DND-41 (cell line): ENCODE measurements at regions not wholly inside any gene's neighbourhood (a gene's known extent, or its start where the extent isn't known, plus 50 kb on each side); places are given as distances from the start of the nearest gene placed in this dataset.

Experiments used
- CTCF ChIP-seq: IDR thresholded peaks from 2 replicates; pipeline ENCODE4 v1.5.1; 2012; ENCODE audit warnings: borderline replicate concordance, low read length, moderate library complexity, mild to moderate bottlenecking; ENCODE audit not compliant: poor library complexity, severe bottlenecking; ENCODE audit errors: extremely low read depth
- EZH2 ChIP-seq: IDR thresholded peaks from 3 replicates; pipeline ENCODE4 v1.6.1; 2012; ENCODE audit warnings: borderline replicate concordance, low read depth, mild to moderate bottlenecking, moderate library complexity, low read length, inconsistent platforms; ENCODE audit not compliant: severe bottlenecking

GRCh38 chr5:102638912-102639652, 116.0 kb upstream of the PAM start:
- TF ChIP-seq CTCF, result no peak
- TF ChIP-seq EZH2, result no peak
